HEK293T (cell line): ENCODE measurements at regions not wholly inside any gene's neighbourhood (a gene's known extent, or its start where the extent isn't known, plus 50 kb on each side); places are given as distances from the start of the nearest gene placed in this dataset.

ENCODE experiments used
- CTCF ChIA-PET: fragments of 350-600 bp; formaldehyde crosslinking; extraction: SDS; loops from one replicate; lab custom pipeline; 2021; ENCODE audit warnings: antibody characterized with exemption, inconsistent platforms; lab: Yijun Ruan, JAX
- POLR2A ChIA-PET: fragments of 350-600 bp; formaldehyde crosslinking; extraction: SDS; loops from one replicate; lab custom pipeline; 2020; ENCODE audit warnings: antibody characterized with exemption, inconsistent platforms; lab: Yijun Ruan, JAX
- DNase-seq: peaks from one replicate; pipeline ENCODE4 v3.0.0; 2012; ENCODE audit warnings: mixed read lengths; ENCODE audit errors: extremely low spot score
- ARNT ChIP-seq: fragments of 450-650 bp; IDR thresholded peaks from 2 replicates; pipeline ENCODE4 v1.6.1; 2017; ENCODE audit warnings: mild to moderate bottlenecking
- BHLHE40 ChIP-seq: fragments of 450-650 bp; IDR thresholded peaks from 2 replicates; pipeline ENCODE4 v1.6.1; 2016; ENCODE audit warnings: mild to moderate bottlenecking, moderate library complexity, borderline replicate concordance
- CTBP1 ChIP-seq: fragments of 450-650 bp; IDR thresholded peaks from 2 replicates; pipeline ENCODE4 v1.6.1; 2016; ENCODE audit warnings: borderline replicate concordance
- ELF4 ChIP-seq: fragments of 450-650 bp; IDR thresholded peaks from 2 replicates; pipeline ENCODE4 v1.6.1; 2017; ENCODE audit warnings: antibody characterized with exemption
- FOXA1 ChIP-seq: fragments of 450-650 bp; IDR thresholded peaks from 2 replicates; pipeline ENCODE4 v1.6.1; 2016; ENCODE audit warnings: mild to moderate bottlenecking
- FOXK2 ChIP-seq: fragments of 450-650 bp; IDR thresholded peaks from 2 replicates; pipeline ENCODE4 v1.6.1; 2016; ENCODE audit warnings: mild to moderate bottlenecking
- FOXM1 ChIP-seq: fragments of 450-650 bp; IDR thresholded peaks from 2 replicates; pipeline ENCODE4 v1.6.1; 2017; ENCODE audit warnings: mild to moderate bottlenecking, borderline replicate concordance
- HDGF ChIP-seq: fragments of 450-650 bp; IDR thresholded peaks from 2 replicates; pipeline ENCODE4 v1.6.1; 2017; ENCODE audit warnings: antibody characterized with exemption, borderline replicate concordance
- L3MBTL2 ChIP-seq: fragments of 450-650 bp; conservative IDR thresholded peaks from 2 replicates; pipeline ENCODE4 v1.6.1; 2016; ENCODE audit warnings: mild to moderate bottlenecking
- LEF1 ChIP-seq: fragments of 450-650 bp; IDR thresholded peaks from 2 replicates; pipeline ENCODE4 v1.6.1; 2017; ENCODE audit warnings: mild to moderate bottlenecking, borderline replicate concordance
- NFRKB ChIP-seq: fragments of 450-650 bp; IDR thresholded peaks from 2 replicates; pipeline ENCODE4 v1.6.1; 2016; ENCODE audit warnings: mild to moderate bottlenecking, moderate library complexity
- SP1 ChIP-seq: fragments of 450-650 bp; IDR thresholded peaks from 2 replicates; pipeline ENCODE4 v1.6.1; 2017
- SUZ12 ChIP-seq: fragments of 450-650 bp; IDR thresholded peaks from 2 replicates; pipeline ENCODE4 v1.6.1; 2016; ENCODE audit warnings: mild to moderate bottlenecking
- TARDBP ChIP-seq: fragments of 450-650 bp; IDR thresholded peaks from 2 replicates; pipeline ENCODE4 v1.6.1; 2016
- ZNF384 ChIP-seq: fragments of 450-650 bp; IDR thresholded peaks from 2 replicates; pipeline ENCODE4 v1.6.1; 2016
- TF ChIP-seq, protein P1 (sequence below): fragments of 450-650 bp; IDR thresholded peaks from 2 replicates; pipeline ENCODE4 v1.6.1; 2016

DNA sequence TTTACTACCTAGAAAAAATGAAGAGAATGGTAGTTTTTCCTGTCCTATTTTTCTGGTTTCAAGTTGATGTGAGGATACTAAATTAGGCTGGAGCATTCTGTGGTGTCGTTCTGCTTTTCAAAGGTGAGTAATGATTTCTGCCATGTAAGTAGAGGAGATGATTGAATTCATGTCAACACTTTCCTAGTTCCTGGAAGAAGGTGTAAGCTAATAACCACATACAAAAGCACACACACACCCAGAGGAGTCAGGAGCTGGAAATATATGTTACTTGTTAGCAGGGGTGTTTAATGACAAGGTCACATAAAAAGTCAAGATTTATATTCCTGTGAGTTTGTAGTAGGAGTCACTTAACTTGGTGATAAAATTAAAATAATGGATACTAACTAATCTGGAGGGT is 172.1 kb downstream of the TMX3 start:
- ChIA-PET CTCF (no interaction called here), POLR2A (no interaction called here)
- no peak for DNase-seq
- TF ChIP-seq FOXM1 (no peak), FOXA1 (no peak), FOXK2 (no peak), SUZ12 (no peak), ELF4 (no peak), BHLHE40 (no peak), SP1 (no peak), LEF1 (no peak), HDGF (no peak), ARNT (no peak), ZNF384 (no peak), L3MBTL2 (no peak)
- TF ChIP-seq, protein P1, sequence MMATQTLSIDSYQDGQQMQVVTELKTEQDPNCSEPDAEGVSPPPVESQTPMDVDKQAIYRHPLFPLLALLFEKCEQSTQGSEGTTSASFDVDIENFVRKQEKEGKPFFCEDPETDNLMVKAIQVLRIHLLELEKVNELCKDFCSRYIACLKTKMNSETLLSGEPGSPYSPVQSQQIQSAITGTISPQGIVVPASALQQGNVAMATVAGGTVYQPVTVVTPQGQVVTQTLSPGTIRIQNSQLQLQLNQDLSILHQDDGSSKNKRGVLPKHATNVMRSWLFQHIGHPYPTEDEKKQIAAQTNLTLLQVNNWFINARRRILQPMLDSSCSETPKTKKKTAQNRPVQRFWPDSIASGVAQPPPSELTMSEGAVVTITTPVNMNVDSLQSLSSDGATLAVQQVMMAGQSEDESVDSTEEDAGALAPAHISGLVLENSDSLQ: no peak

DNA sequence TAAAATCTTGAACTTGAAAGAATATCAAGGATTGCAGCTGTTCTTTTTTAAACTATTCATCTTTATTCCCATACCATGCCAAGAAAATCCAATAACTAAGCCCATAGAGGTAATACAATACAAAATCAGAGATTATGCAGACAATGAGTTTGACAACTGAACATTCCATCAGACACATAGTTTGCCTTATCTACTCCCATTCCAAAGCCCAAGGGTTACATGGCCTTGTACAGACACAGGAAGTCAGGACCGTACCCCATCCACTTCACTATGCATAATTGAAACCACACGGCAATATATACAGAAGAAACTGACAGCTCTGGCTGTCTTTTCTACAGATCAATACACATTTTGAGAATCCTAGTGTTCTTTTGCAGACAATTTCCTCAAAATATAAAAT is 181.3 kb downstream of the TMX3 start:
- no peak for DNase-seq
- ChIA-PET CTCF (no interaction called here), POLR2A (no interaction called here)
- TF ChIP-seq FOXA1 (no peak), NFRKB (no peak), FOXM1 (no peak), SP1 (no peak), CTBP1 (no peak), TARDBP (no peak), BHLHE40 (no peak), ELF4 (no peak), L3MBTL2 (no peak), HDGF (no peak), SUZ12 (no peak), ZNF384 (no peak), ARNT (no peak), FOXK2 (no peak), LEF1 (no peak)
- TF ChIP-seq, protein P1: no peak

DNA sequence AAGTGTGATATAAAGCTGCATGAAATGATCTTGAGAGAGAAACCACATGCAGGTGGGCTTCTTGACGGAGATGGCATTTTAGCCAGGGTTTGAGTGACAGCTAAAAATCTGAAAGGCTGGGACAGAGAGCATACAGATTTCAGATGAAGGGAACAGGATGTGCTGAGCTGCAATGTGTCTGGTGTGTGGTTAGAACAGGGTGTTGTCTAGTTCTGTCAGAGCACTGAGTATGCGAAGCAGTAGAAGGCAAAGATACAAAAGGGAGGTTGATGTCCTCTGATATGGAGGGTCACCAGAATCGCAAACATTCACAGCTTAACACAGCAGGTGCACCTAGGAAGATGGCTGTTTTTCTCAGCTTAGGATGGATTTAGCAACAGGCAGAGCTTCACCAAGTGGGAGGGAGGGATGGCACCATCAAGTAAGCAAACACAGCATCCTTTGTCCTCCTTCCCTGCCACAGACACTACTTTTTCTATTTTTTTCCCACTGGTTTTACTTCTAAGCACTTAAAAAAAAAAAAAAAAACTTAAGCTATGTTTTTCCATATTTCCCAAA is 182.5 kb downstream of the TMX3 start:
- TF ChIP-seq L3MBTL2 (no peak), ZNF384 (no peak), TARDBP (no peak), FOXM1 (no peak), FOXK2 (no peak), LEF1 (no peak), ELF4 (no peak), FOXA1 (no peak), NFRKB (no peak)
- TF ChIP-seq, protein P1: no peak
- CTCF ChIA-PET: no interaction called here
- no peak for DNase-seq
- POLR2A ChIA-PET: no interaction called here

DNA sequence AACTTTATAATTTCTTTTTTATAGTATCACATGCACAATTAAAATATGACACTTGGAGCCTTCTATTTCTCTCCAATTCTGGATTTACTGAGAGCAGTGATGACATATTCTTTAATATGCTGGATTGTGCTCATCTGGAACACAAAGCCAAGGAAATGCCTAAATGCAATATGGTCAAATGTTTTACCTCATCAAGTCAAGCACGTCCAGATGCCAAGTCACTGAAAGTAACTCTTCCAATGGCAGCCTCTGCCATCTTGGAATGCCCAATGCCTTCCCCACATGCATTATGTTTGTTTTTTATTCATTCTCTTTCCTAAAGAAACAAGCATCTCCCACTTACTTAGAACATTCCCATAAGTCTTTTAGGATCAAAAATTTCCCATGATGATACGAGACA is 189.8 kb downstream of the TMX3 start:
- POLR2A ChIA-PET: no interaction called here
- no peak for DNase-seq
- CTCF ChIA-PET: no interaction called here
- TF ChIP-seq FOXA1 (no peak), FOXM1 (no peak), NFRKB (no peak), FOXK2 (no peak), ARNT (no peak), L3MBTL2 (no peak), TARDBP (no peak), SUZ12 (no peak), LEF1 (no peak), CTBP1 (no peak), ELF4 (no peak), HDGF (no peak), SP1 (no peak), ZNF384 (no peak), BHLHE40 (no peak)
- TF ChIP-seq, protein P1: no peak

DNA sequence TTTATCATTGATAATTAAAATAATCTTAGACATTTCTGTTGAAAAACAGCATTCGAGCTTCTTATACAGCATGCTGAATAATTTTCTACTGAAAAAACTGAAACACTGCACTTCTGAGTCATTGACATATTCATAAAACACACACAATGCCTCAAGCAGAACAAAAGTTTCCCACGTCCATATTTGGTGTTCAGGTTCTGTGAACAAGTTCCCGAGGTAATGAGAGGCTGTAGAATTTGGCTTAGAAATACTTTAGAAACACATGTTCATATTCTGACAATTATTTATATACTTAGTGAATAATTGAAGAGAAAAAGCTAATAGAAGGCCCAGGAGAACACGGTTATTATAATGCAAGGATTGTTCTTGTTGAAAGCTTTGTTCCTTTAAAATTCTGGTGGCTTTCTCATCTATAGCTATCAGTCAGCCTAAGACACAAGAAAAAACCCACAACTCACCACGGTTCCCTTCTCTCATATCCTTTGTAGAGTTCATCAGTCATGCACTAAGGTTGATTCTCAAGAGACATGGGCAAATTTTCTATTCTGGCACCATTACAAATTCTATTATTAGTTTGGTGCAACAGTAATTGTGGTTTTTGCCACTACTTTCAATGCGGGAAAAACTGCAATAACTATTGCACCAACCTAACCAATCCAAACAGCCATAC is 194.4 kb downstream of the TMX3 start:
- ChIA-PET POLR2A (no interaction called here), CTCF (no interaction called here)
- TF ChIP-seq FOXM1 (no peak), SP1 (no peak), TARDBP (no peak), SUZ12 (no peak)
- TF ChIP-seq, protein P1: no peak
- no peak for DNase-seq
